Mesenchymal stem cell (in vitro differentiated cells and primary cell): ENCODE measurements at regions not wholly inside any gene's neighbourhood (a gene's known extent, or its start where the extent isn't known, plus 50 kb on each side); places are given as distances from the start of the nearest gene placed in this dataset.
"Not testable (repeated sequence)": the region's sequence is repeated elsewhere in the genome, so short reads cannot be mapped to it uniquely, and the experiment has no call there.

ENCODE experiments used
- DNase-seq: peaks from one replicate; pipeline ENCODE4 v3.0.0-alpha.2; 2013
- H2AFZ ChIP-seq: one replicate; pipeline ENCODE4 v1.6.1; 2013; ENCODE audit warnings: low read depth, mild to moderate bottlenecking, control low read depth, inconsistent platforms, low read length, moderate library complexity
- H2AK5ac ChIP-seq: 2 replicates; pipeline ENCODE4 v1.6.1; 2013; ENCODE audit warnings: low read length, moderate library complexity, mild to moderate bottlenecking, inconsistent platforms; ENCODE audit not compliant: severe bottlenecking
- H2BK120ac ChIP-seq: one replicate; pipeline ENCODE4 v1.6.1; 2013; ENCODE audit warnings: low read depth, mild to moderate bottlenecking, inconsistent platforms, low read length, moderate library complexity
- H2BK12ac ChIP-seq, 2 experiments: one replicate each; pipeline ENCODE4 v1.6.1; 2013; ENCODE audit warnings: inconsistent platforms in 2 of 2, low read length in 2 of 2, mild to moderate bottlenecking in 2 of 2, moderate library complexity in 2 of 2, control low read depth in 1 of 2
- H2BK15ac ChIP-seq: one replicate; pipeline ENCODE4 v1.6.1; 2013; ENCODE audit warnings: mild to moderate bottlenecking, low read depth, inconsistent platforms; ENCODE audit not compliant: poor library complexity, severe bottlenecking
- H2BK5ac ChIP-seq: 2 replicates; pipeline ENCODE4 v1.6.1; 2013; ENCODE audit warnings: low read depth, mild to moderate bottlenecking, low read length, control low read depth, inconsistent platforms; ENCODE audit not compliant: poor library complexity, severe bottlenecking
- H3K14ac ChIP-seq, 2 experiments: one replicate each; pipeline ENCODE4 v1.6.1; 2013; ENCODE audit warnings: inconsistent platforms in 2 of 2, low read length in 2 of 2, control low read depth in 1 of 2, mild to moderate bottlenecking in 1 of 2, moderate library complexity in 1 of 2
- H3K18ac ChIP-seq, 2 experiments: one replicate each; pipeline ENCODE4 v1.6.1; 2013; ENCODE audit warnings: inconsistent platforms in 2 of 2, low read length in 2 of 2, control low read depth in 1 of 2, low read depth in 1 of 2, mild to moderate bottlenecking in 1 of 2
- H3K23ac ChIP-seq, 2 experiments: one replicate each; pipeline ENCODE4 v1.6.1; 2013; ENCODE audit warnings: inconsistent platforms in 2 of 2, low read length in 2 of 2, mild to moderate bottlenecking in 2 of 2, moderate library complexity in 2 of 2, control low read depth in 1 of 2
- H3K27ac ChIP-seq: 2 replicates; pipeline ENCODE4 v1.5.1; 2013; ENCODE audit warnings: mild to moderate bottlenecking, moderate library complexity, low read length, control low read depth, inconsistent platforms; ENCODE audit not compliant: poor library complexity, severe bottlenecking
- H3K27me3 ChIP-seq, 2 experiments: 2 replicates each; pipeline versions ENCODE4 v1.6.1 to v1.7.0; 2013; ENCODE audit warnings: low read length in 2 of 2, mild to moderate bottlenecking in 2 of 2, moderate library complexity in 2 of 2, control low read depth in 1 of 2, inconsistent platforms in 1 of 2; ENCODE audit not compliant: control insufficient read depth in 1 of 2, insufficient read depth in 1 of 2
- H3K36me3 ChIP-seq, 2 experiments: 2 replicates each; pipeline versions ENCODE4 v1.6.1 to v1.7.0; 2013; ENCODE audit warnings: low read length in 2 of 2, control low read depth in 1 of 2, inconsistent platforms in 1 of 2, low read depth in 1 of 2, mild to moderate bottlenecking in 1 of 2; ENCODE audit not compliant: insufficient read depth in 2 of 2, control insufficient read depth in 1 of 2
- H3K4ac ChIP-seq, 2 experiments: one replicate each; pipeline ENCODE4 v1.6.1; 2013; ENCODE audit warnings: inconsistent platforms in 2 of 2, low read length in 2 of 2, mild to moderate bottlenecking in 2 of 2, moderate library complexity in 2 of 2, control low read depth in 1 of 2, low read depth in 1 of 2
- H3K4me1 ChIP-seq: 2 replicates; pipeline ENCODE4 v1.6.1; 2013; ENCODE audit warnings: low read depth, low read length, control low read depth; ENCODE audit not compliant: control insufficient read depth, insufficient read depth
- H3K4me2 ChIP-seq: 2 replicates; pipeline ENCODE4 v1.6.1; 2013; ENCODE audit warnings: low read length, mild to moderate bottlenecking, inconsistent platforms; ENCODE audit not compliant: poor library complexity, severe bottlenecking
- H3K4me3 ChIP-seq, 2 experiments: 2 replicates each; pipeline versions ENCODE4 v1.5.1 to v1.7.0; 2013; ENCODE audit warnings: low read length in 2 of 2, mild to moderate bottlenecking in 2 of 2, control low read depth in 1 of 2, low read depth in 1 of 2; ENCODE audit not compliant: insufficient read depth in 1 of 2
- H3K79me1 ChIP-seq: replicated peaks from 2 replicates; pipeline ENCODE4 v1.6.1; 2013; ENCODE audit warnings: mild to moderate bottlenecking, control low read depth, low read length, inconsistent platforms; ENCODE audit not compliant: poor library complexity, severe bottlenecking
- H3K9ac ChIP-seq: 2 replicates; pipeline ENCODE4 v1.7.0; 2013; ENCODE audit warnings: mild to moderate bottlenecking, low read length, moderate library complexity
- H3K9me3 ChIP-seq: 2 replicates; pipeline ENCODE4 v1.7.0; 2013; ENCODE audit warnings: mild to moderate bottlenecking, low read length; ENCODE audit not compliant: control insufficient read depth
- H4K8ac ChIP-seq: one replicate; pipeline ENCODE4 v1.6.1; 2013; ENCODE audit warnings: inconsistent platforms, mild to moderate bottlenecking, low read length, moderate library complexity
- H4K91ac ChIP-seq: one replicate; pipeline ENCODE4 v1.6.1; 2013; ENCODE audit warnings: mild to moderate bottlenecking, low read length, inconsistent platforms
- WGBS: methylation state at CpG from one replicate; pipeline ENCODE4 v1.1.7; 2013; ENCODE audit warnings: mixed read lengths; 5-methylcytosine and 5-hydroxymethylcytosine counted together

GRCh38 chr4:118433612-118434375, 81.0 kb upstream of the PRSS12 start:
- H3K4ac ChIP-seq, H2BK15ac ChIP-seq, H4K91ac ChIP-seq, H3K27me3 ChIP-seq, H3K79me1 ChIP-seq, H3K9ac ChIP-seq, H3K27ac ChIP-seq, H4K8ac ChIP-seq, H3K18ac ChIP-seq, DNase-seq, H3K36me3 ChIP-seq, H2BK12ac ChIP-seq, H3K4me3 ChIP-seq, H2AFZ ChIP-seq, H3K4me2 ChIP-seq, H3K4me1 ChIP-seq, H3K14ac ChIP-seq, H2BK120ac ChIP-seq, H2AK5ac ChIP-seq, H2BK5ac ChIP-seq, H3K9me3 ChIP-seq, H3K23ac ChIP-seq: not testable (repeated sequence)
- 100% methylated on average over 1 of the region's 5 CpGs for WGBS

- not testable (repeated sequence) for H3K36me3 ChIP-seq, H3K4ac ChIP-seq, DNase-seq, H3K4me1 ChIP-seq, H3K18ac ChIP-seq, H3K14ac ChIP-seq, H3K4me3 ChIP-seq, H2AK5ac ChIP-seq, H4K8ac ChIP-seq, H3K9me3 ChIP-seq, H2BK5ac ChIP-seq, H3K23ac ChIP-seq, H4K91ac ChIP-seq, H3K27me3 ChIP-seq, H2BK15ac ChIP-seq, H2BK12ac ChIP-seq, H3K4me2 ChIP-seq, H2BK120ac ChIP-seq, H3K79me1 ChIP-seq, H3K27ac ChIP-seq, H3K9ac ChIP-seq, H2AFZ ChIP-seq
- WGBS: 94% methylated on average over 2 of the region's 3 CpGs
These were observed 82.6 kb upstream of the PRSS12 start for GRCh38 chr4:118435415-118435814.

- H2BK5ac ChIP-seq, H2AFZ ChIP-seq, H2AK5ac ChIP-seq, H3K9ac ChIP-seq, H3K27ac ChIP-seq, H3K27me3 ChIP-seq, H3K79me1 ChIP-seq, DNase-seq, H3K9me3 ChIP-seq, H3K36me3 ChIP-seq, H3K4me2 ChIP-seq, H3K4me1 ChIP-seq, H2BK12ac ChIP-seq, H3K23ac ChIP-seq, H4K91ac ChIP-seq, H3K4ac ChIP-seq, H3K18ac ChIP-seq, H2BK15ac ChIP-seq, H4K8ac ChIP-seq, H2BK120ac ChIP-seq, H3K14ac ChIP-seq, H3K4me3 ChIP-seq: not testable (repeated sequence)
- WGBS: 100% methylated on average over 3 of the region's 8 CpGs
These were observed 89.5 kb upstream of the PRSS12 start for GRCh38 chr4:118442115-118442837.

- not testable (repeated sequence) for H3K18ac ChIP-seq, H2BK12ac ChIP-seq, H3K27ac ChIP-seq, H2BK120ac ChIP-seq, H3K23ac ChIP-seq, H3K36me3 ChIP-seq, H3K14ac ChIP-seq, H4K91ac ChIP-seq, H2BK15ac ChIP-seq, H4K8ac ChIP-seq, H2AK5ac ChIP-seq, H3K4me2 ChIP-seq, H3K4ac ChIP-seq, H2BK5ac ChIP-seq, H3K4me1 ChIP-seq, H3K9me3 ChIP-seq, H3K79me1 ChIP-seq, DNase-seq, H3K9ac ChIP-seq, H3K27me3 ChIP-seq, H3K4me3 ChIP-seq, H2AFZ ChIP-seq
- whole genome bisulfite sequencing: 92% methylated on average over 1 of the region's 3 CpGs
These were observed 94.6 kb upstream of the PRSS12 start for GRCh38 chr4:118447397-118447796.
